Fibroblast of villous mesenchyme (primary cell): ENCODE measurements at regions not wholly inside any gene's neighbourhood (a gene's known extent, or its start where the extent isn't known, plus 50 kb on each side); places are given as distances from the start of the nearest gene placed in this dataset.

Experiments
- DNase-seq: peaks from one replicate; pipeline ENCODE4 v3.0.0-alpha.2; 2010; ENCODE audit warnings: low read depth
- H3K4me3 ChIP-seq: 2 replicates; pipeline ENCODE4 v1.5.1; 2011; ENCODE audit warnings: low read depth, mild to moderate bottlenecking, low read length
- TF ChIP-seq, protein P1 (sequence below): IDR thresholded peaks from 2 replicates; pipeline ENCODE4 v1.5.1; 2012; ENCODE audit warnings: low read depth, mild to moderate bottlenecking, low read length; ENCODE audit not compliant: insufficient read depth

DNA sequence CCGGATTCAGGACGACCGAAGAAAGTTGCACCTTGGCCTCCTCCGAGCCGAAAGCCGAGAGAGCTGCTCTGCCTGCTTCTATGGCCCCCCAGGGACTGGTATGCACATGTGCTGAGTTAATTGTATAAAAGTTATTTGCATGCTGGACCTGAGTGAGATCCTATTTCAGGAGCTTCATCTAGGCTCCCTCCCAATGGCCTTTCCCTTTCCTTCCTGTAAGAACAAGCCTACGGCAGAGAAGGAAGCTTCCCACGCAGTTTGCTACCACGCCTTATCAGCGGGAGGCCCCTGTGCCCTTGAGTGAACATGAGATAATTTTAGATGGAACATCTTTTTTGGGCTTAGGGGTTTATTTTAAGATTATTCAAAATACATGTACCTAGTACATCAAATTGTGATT, 65.9 kb downstream of the RIN2 start:
- TF ChIP-seq, protein P1, sequence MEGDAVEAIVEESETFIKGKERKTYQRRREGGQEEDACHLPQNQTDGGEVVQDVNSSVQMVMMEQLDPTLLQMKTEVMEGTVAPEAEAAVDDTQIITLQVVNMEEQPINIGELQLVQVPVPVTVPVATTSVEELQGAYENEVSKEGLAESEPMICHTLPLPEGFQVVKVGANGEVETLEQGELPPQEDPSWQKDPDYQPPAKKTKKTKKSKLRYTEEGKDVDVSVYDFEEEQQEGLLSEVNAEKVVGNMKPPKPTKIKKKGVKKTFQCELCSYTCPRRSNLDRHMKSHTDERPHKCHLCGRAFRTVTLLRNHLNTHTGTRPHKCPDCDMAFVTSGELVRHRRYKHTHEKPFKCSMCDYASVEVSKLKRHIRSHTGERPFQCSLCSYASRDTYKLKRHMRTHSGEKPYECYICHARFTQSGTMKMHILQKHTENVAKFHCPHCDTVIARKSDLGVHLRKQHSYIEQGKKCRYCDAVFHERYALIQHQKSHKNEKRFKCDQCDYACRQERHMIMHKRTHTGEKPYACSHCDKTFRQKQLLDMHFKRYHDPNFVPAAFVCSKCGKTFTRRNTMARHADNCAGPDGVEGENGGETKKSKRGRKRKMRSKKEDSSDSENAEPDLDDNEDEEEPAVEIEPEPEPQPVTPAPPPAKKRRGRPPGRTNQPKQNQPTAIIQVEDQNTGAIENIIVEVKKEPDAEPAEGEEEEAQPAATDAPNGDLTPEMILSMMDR = no peak
- H3K4me3 ChIP-seq = no peak overlapping the region
- DNase-seq = no peak

- TF ChIP-seq, protein P1 = no peak
- no peak for DNase-seq
- H3K4me3 ChIP-seq = no peak overlapping the region
Observed at GRCh38 chr20:19824861-19825260, 66.8 kb downstream of the RIN2 start.

- TF ChIP-seq, protein P1 = no peak
- no peak overlapping the region for H3K4me3 ChIP-seq
- no peak for DNase-seq
Observed at GRCh38 chr20:19826179-19826914, 68.3 kb downstream of the RIN2 start.

GRCh38 chr20:19827818-19828217, 69.8 kb downstream of the RIN2 start:
- DNase-seq = no peak
- TF ChIP-seq, protein P1 = no peak
- no peak overlapping the region for H3K4me3 ChIP-seq

DNA sequence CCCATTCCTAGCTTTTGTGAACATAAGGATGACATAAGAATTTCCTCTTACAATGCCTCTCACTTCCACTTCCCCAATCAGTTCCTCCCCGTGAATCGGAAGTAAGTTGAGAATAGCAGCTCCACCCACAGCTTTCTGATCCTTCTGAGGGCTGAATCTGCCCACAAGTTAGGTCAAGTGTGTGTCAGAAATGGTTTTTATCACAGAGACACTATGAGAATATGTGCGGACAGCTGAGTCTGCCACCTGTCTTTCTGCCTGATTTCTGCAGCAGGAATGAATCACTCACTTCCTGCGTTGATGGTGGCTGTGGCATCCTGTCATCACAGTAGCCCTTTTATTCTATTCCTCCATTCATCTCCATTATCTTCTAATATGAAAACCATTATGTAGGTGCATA, 70.2 kb downstream of the RIN2 start:
- H3K4me3 ChIP-seq = no peak overlapping the region
- DNase-seq = peak; percentile 45
- TF ChIP-seq, protein P1 = peak; percentile 50

- no peak overlapping the region for H3K4me3 ChIP-seq
- DNase-seq = no peak
- TF ChIP-seq, protein P1 = no peak
Observed at GRCh38 chr20:19830211-19830785, 72.2 kb downstream of the RIN2 start.

DNA sequence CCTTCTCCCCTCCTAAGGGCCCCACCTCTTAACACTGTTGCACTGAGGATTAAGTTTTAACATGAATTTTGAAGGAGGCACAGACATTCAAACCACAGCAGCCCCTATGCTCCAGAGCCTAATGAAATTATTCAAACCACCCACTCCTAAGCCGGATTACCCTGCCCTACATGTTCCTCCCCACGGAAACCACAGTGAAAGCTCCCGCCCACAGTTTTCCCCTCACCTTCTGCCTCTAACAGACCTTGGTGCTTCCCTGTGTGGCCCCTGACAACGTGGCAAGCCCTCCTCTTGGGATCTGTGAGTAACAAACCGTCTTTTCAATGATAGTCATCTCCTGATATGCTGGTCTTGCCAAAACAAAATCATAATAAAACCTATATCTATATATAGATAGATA, 74.8 kb downstream of the RIN2 start:
- H3K4me3 ChIP-seq = no peak overlapping the region
- TF ChIP-seq, protein P1 = no peak
- DNase-seq = no peak
